HG03575 (cell line): ENCODE measurements at regions not wholly inside any gene's neighbourhood (a gene's known extent, or its start where the extent isn't known, plus 50 kb on each side); places are given as distances from the start of the nearest gene placed in this dataset.

ENCODE experiments used
- ATAC-seq: cut with Tn5 transposase; IDR thresholded peaks from one replicate; pipeline ENCODE4 v1.9.1; 2021; ENCODE audit not compliant: unreplicated experiment, insufficient number of reproducible peaks, low FRiP score; ENCODE audit errors: extremely low read depth

DNA sequence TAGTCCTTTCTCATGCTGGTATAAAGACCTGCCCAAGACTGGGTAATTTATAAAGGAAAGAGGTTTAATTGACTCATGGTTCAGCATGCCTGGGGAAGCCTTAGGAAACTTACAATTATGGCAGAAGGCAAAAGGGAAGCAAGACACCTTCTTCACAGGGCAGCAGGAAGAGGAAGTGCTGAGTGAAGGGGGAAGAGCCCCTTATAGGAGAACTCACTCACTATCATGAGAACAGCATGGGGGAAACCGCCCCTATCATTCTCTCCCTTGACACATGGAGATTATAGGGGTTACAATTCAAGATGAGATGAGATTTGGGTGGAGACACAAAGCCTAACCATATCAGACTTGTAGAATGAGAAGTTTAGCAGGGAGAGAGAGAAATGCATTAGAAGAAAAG lies 373.3 kb upstream of the DIAPH2 start:
- ATAC-seq = no peak

DNA sequence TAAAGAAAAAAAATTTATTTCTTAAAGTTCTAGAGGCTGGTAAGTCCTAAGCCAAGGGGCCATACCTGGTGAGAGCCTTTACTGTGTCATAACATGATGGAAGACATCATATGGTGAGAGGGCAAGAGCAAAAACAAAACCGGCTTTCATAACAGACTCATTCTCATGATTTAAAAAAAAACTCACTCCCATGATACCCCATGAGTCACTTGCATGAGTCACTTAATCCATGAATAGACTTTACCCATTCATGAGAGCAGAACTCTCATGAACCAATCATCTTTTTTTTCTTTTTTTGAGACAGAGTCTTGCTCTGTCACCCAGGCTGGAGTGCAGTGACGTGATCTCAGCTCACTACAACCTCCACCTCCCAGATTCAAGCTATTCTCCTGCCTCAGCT lies 369.7 kb upstream of the DIAPH2 start:
- no peak for ATAC-seq

DNA sequence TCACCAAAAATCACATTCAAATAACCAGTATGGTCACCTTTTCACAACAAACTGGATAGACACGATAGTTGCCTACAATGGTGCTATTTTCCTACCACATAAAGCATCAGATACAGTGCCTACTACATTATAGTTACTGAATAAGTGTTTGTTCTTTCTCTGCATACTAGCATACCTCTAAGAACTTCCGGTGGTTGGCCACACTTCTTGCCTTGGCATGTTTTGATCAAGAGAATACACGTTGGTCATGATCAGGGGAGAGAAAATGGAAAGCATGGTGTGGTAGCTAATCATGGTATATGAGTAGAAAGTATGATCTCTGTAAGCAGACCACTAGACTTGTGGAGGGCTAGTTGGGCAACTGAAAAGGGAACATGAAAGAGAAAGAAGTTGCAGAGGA lies 322.8 kb upstream of the DIAPH2 start:
- no peak for ATAC-seq

DNA sequence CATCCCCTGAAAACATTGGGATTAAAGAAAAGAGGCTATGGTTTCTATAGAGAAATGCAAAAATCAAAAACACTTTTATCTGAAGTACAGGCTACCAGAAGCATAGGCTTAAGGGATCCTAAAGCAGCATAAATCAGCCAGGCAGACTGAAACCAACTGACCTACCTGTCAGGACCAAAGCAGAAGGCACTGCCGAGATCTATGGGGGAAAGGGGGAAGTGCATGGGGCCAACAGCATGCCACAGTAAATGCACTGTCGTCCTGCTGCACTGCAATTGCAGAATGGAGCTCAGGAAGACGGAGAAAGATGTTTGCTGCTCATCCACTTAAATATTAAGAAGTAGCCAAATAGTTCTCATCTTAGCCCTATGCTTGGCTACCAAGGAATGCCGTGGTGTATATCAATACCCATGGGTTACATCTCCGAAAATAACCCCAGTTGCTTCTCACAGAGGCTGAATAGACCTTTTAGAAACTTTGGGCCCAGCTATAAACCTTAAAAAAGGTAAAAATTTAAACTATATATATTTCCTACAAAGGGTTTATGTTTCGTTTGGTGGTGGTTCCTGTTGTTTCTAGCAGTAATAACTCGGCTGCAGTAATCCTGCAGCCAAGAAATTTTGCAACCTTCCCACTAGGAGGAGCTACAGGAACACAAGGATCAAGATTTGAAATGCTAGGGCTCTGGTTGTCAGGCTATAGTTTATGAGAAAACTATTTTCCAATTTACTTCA lies 312.2 kb upstream of the DIAPH2 start:
- ATAC-seq = no peak

DNA sequence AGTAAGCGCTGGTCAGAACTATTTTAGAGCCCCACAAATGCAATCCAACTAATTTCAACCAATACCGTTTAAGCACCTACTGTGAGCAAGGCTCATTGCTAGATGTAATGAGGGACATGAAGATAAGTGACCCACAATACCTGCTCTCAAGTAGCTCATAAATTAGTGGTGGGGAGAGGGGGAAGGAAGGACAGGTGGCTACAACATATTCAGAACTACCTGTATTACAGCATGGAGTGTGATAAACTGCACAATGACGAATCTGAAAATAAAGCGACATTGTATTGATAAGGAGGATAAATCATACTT lies 311.6 kb upstream of the DIAPH2 start:
- ATAC-seq = no peak

DNA sequence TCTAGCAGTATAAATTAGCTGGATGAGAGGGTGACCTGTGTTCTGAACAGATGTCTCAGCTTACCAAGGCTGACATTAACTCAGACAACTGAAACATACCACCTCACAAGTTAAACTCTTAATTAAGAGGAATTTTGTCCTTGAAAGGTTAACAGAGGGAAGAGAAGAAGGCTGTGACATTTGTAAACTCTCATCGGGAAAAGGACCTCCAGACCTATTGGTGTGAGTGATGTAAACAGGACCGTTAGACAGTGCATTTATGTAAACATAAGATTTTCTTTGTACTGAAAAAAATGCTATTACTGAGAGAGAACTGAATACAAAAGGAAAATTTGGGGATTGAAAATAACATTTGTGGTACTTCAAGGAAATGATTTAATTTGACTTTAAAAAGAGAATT lies 308.4 kb upstream of the DIAPH2 start:
- ATAC-seq = no peak

DNA sequence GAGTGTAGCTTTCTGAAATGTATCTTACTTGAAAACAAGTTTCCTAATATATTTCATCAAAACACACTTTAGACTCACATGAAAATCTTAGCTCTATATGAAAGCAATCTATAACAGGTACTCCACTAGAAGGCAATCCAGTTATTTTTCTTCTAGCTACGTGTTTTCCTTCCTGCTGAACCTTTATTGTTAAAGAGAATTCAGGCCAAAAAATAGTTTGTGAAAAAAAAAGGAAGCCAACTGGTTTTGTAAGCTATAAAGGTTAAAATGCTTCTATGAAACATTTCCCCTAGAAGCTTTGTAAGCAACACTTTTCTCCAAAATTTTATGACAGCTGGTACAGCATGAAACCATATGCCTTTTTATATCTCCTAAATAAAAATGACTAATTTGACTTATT lies 304.7 kb upstream of the DIAPH2 start:
- no peak for ATAC-seq

DNA sequence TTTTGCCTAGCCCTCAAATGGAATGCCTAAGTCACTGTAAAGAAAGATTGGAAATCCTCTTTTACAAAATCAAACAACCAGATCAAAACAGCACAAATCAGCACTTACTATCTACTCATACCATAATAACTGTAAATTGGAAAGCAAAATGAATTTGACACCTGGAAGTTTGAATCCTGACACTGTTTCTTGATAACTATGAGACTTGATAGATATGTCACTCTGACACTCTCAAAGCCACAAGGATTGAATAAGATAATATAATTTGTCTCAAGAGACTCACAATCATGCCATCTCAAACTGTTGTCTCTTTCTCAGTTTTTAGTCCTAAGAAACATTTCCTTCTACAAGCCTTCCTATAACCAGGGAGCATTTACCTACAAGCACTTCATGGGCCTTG lies 302.6 kb upstream of the DIAPH2 start:
- no peak for ATAC-seq

DNA sequence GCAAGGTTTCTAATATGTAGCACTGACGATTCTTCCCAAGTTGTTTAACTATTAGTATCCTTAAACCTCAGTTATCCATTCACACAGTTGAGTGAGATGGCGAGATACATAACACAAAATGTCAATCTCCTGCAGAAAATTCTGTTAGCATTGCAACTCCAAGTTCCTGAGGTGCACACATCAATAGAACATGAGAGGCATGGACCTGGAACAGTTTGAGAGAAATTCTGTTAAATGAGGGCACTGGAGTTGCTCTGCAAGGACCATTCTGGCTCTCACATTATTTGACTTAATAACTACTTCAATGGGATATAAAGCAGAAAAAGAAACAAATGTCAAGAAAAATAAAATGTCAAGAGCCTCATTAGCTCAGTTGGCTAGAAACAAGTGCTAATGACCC lies 301.2 kb upstream of the DIAPH2 start:
- no peak for ATAC-seq

DNA sequence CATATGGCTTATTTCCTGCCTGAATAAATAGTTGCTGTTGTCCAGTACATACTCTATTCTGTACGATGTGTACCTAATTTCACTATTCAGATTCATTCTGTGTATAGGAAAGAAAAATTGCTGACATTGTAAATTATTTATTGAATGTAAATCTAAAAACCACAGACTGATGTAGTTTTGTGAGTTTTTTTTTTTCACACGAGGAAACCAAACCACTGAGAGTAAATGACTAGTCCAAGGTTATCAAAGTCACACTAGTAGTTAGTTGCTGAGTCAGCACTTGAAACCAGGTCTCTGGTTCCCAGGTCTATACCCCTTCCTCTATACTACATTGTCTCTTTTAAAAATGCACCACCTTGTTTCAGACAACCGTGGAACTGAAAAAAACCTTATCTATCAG lies 298.3 kb upstream of the DIAPH2 start:
- no peak for ATAC-seq

DNA sequence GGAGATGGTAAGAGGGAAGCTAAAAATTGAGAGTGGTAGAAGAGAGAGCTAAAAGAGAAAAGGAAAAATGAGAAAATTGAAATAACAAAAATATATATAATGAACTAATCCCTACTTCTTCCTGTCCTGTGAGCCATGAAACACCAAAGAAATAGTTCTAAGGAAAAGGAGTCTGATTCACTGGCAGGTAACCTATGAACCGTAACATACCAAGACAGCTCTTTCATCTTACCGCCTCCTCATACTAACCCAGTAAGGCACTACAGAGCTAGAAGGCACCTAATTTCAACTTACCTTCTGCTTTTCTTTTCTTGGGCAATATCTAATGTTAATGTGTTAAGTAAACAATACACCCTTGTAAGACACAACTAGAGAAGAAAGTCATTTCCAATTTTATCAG lies 297.7 kb upstream of the DIAPH2 start:
- no peak for ATAC-seq

DNA sequence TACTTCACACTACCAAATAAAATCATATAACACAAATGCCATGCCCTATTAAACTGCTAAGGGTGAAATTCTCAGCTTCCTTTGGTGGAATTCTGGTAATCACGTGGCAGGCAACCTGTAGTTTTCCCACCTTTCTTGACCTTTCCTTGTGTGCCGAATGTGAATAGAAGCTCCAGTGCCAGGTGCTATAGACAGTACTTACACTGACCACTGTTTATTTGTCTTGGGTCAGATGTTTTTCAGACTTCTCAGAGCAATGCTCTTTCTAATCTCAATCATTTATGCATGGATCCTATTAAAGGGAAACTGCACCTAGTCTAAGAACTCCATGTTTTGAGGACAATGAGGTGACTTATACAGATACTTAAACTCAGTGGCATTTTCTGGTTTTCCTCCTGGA lies 296.8 kb upstream of the DIAPH2 start:
- ATAC-seq = no peak

DNA sequence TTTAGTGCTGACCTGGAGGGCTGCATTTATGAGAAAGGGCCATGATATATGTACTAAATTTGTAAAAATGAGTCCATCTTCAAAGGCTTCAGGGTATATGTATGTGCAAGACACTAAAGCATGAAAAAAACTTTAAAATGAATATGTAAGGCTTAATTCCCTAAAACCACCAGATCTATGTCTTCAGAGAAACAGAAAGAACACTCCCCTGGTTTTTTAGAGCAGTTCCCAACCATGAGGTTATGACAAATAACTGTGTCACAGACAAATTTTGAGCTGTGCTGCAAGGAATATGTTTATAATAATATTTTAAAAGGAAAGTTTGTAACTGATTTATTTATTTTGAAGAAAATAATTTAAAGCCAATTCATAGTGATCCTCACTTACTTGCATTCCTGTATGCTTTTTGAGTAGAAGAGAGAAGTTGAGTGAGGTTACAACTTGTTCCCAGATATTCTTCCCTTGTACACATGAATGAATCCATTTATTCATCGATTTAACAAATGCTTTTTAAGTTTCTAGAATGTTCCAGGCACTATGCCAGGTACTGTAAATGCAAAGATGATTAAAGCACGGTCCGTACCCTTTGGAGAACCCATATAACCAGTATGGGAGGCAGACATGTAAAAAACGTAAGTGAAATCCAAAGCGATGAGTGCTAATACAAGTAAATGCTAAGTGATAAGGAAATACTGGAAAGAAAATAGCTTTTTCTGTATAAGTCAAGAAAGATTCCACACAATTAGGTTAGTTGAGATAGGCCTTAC lies 295.2 kb upstream of the DIAPH2 start:
- no peak for ATAC-seq

DNA sequence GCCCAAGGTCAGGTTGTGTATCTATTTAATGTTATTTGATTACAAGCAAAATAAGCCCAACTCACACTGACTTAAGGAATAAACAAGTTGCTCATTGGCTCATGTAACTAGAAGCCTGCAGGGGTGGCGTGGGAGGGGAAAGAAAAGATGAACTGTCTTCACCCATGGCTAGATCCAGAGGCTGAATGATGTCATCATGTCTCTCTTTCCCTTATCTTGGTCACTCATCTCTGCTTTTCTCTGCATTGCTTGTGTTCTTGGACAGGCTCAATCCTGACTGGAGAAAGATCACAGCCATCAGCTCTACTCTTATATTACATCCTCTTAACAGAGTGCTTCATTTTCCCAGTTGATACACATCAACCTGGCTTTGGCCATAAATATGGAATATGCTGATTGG lies 290.0 kb upstream of the DIAPH2 start:
- no peak for ATAC-seq

DNA sequence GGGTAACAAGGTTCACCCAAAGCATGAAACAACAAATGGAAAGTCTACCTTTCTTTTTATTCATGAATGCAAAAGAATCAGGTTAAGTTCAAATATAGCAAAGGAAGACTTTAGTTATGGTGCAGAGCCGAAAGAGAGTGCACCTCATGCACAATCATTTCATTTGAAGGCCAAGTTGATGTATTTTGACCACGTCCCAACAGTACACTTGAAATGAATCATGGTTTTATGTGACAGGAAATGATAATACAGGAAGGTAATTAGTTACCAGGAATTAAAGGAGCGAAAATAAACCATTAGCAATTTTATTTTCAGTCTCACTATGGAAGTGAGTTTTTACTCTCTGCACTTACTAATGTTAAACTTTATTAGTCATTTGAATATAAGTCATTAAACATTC lies 281.2 kb upstream of the DIAPH2 start:
- no peak for ATAC-seq

DNA sequence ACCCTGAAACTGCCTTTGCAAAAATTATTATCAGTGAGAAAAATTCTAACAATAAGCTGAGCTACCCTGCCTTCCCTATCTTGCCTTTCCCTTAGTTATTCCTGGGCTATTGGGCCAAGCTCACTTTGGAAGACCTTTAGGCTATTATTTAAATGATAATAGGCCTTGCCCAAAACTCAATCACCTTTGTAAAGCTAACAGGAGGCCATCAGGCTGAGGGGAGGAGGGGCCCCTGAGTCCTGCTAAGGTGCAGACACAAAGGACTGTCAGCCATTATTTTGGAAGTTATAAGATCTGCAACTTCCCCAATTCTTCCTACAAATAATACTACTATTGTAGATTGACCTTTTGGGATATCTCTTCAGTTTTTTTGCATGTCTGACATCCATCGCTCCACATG lies 278.8 kb upstream of the DIAPH2 start:
- no peak for ATAC-seq

DNA sequence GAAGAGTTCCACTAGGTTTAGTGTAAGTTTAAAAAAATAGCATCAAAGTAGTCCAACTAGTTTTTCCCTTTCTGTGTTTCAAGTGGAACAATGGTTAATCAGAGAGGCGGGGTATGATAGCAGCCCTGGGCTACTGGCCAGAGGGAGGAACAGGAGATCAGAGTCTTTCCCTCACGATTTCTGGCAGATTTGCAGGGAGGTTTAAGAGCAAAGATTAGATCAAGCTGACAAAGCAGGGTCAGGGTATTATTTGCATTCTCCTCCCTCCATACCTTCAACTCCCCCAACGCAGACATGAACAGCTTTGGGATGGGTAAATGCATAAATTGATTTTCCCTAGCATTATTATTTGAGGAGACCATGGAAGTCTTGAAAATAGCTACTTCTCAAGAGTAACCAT lies 277.6 kb upstream of the DIAPH2 start:
- no peak for ATAC-seq

DNA sequence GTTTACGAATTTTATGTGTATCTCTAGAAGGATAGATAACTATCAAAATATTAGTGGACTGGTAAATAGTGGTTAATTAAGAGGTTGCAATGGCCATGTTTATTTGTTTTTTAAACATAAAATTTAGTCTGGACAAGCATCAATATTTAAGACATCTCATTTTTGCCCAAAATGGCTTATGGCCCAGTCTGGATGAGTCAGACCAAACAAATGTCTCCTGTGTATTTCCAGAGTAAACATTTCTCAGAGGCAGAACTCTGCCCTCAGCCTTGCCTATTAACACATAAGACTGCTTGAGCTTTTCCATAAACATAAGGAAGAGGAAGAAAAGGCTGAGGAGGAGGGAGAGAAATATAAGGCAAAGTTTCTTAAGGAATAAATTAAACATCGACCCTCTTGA lies 277.1 kb upstream of the DIAPH2 start:
- ATAC-seq = no peak

DNA sequence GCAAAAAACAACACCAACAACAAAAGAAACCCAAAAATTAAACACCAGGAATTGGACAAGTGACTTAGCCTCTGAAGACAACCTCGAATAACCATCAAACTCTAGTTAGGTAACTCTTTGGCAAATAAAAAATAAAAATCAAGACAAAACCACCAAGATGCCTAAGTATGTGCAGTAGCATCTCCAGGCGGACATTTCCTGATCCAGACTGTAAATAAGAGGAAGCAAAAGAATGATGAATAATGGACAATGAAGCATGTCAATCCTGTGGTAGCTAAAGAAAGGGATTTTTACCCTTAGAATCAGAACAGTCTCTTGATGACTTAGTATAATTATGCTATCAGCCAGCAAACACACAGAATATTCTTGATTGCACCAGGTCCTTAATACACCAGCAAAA lies 276.7 kb upstream of the DIAPH2 start:
- no peak for ATAC-seq

DNA sequence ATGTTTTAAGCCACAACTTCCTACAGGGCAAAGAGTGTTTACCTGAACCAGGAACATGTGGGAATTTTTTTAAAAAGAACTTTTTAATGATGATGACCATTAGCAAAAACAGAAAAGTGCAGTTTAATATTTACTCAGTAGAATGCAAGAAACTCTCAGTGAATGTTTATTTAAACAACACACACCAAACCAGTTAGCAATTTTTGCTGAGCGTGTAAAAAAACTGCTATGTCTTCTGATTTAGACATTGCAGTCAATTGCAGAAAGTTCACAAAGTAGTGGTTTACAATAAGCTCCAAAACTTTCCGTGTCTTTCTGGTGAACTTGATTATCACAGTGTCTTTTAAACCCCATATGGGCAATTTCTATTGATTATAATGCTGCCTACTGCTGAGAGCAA lies 273.7 kb upstream of the DIAPH2 start:
- no peak for ATAC-seq

DNA sequence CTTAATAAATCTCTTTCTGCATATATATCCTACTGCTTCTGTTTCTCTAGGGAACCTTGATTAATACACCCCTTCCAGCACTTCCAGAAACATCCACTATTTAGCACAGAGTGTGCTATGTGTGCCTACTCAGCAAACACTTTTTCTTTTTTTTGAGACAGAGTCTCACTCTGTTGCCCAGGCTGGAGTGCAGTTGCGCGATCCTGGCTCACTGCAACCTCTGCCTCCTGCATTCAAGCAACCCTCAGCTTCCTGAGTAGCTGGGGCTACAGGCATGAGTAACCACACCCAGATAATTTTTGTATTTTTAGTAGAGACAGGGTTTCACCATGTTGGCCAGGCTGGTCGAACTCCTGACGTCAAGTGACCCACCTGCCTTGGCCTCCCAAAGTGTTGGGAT lies 266.9 kb upstream of the DIAPH2 start:
- ATAC-seq = no peak
